H9 (cell line): ENCODE measurements at regions not wholly inside any gene's neighbourhood (a gene's known extent, or its start where the extent isn't known, plus 50 kb on each side); places are given as distances from the start of the nearest gene placed in this dataset.

Experiments used
- DNase-seq: peaks from one replicate; pipeline ENCODE4 v3.0.0-alpha.2; 2017
- H2AFZ ChIP-seq: one replicate; pipeline ENCODE4 v1.6.1; 2013; ENCODE audit warnings: mild to moderate bottlenecking, low read length, control low read depth, moderate library complexity
- H2AK5ac ChIP-seq: 2 replicates; pipeline ENCODE4 v1.6.1; 2013; ENCODE audit warnings: low read length, control low read depth, mixed read lengths; ENCODE audit not compliant: insufficient read length
- H2BK120ac ChIP-seq: one replicate; pipeline ENCODE4 v1.6.1; 2013; ENCODE audit warnings: low read depth, mild to moderate bottlenecking, low read length, control low read depth, inconsistent platforms; ENCODE audit not compliant: poor library complexity, severe bottlenecking
- H2BK12ac ChIP-seq: 2 replicates; pipeline ENCODE4 v1.6.1; 2013; ENCODE audit warnings: low read length, control low read depth, mixed read lengths, low read depth; ENCODE audit not compliant: insufficient read length
- H2BK15ac ChIP-seq: 2 replicates; pipeline ENCODE4 v1.6.1; 2013; ENCODE audit warnings: low read depth, low read length, control low read depth
- H2BK20ac ChIP-seq: one replicate; pipeline ENCODE4 v1.6.1; 2013; ENCODE audit warnings: low read depth, mild to moderate bottlenecking, low read length, control low read depth, inconsistent platforms; ENCODE audit not compliant: poor library complexity, severe bottlenecking
- H2BK5ac ChIP-seq: 2 replicates; pipeline ENCODE4 v1.6.1; 2013; ENCODE audit warnings: low read length, control low read depth, mixed read lengths; ENCODE audit not compliant: insufficient read length
- H3K14ac ChIP-seq: 2 replicates; pipeline ENCODE4 v1.6.1; 2013; ENCODE audit warnings: low read length, control low read depth; ENCODE audit not compliant: insufficient read depth
- H3K18ac ChIP-seq: 2 replicates; pipeline ENCODE4 v1.6.1; 2013; ENCODE audit warnings: low read depth, mild to moderate bottlenecking, mixed read lengths, low read length, control low read depth; ENCODE audit not compliant: insufficient read length
- H3K23ac ChIP-seq: 2 replicates; pipeline ENCODE4 v1.6.1; 2013; ENCODE audit warnings: low read length, control low read depth, mixed read lengths, low read depth; ENCODE audit not compliant: insufficient read length
- H3K23me2 ChIP-seq: 2 replicates; pipeline ENCODE4 v1.6.1; 2013; ENCODE audit warnings: low read depth, mild to moderate bottlenecking, mixed read lengths, low read length, control low read depth; ENCODE audit not compliant: insufficient read length, poor library complexity, severe bottlenecking
- H3K27ac ChIP-seq: 2 replicates; pipeline ENCODE4 v1.5.1; 2013; ENCODE audit warnings: low read length, control low read depth, mixed read lengths, low read depth; ENCODE audit not compliant: insufficient read length
- H3K27me3 ChIP-seq: 2 replicates; pipeline ENCODE4 v1.6.1; 2013; ENCODE audit warnings: low read length, control low read depth, inconsistent platforms; ENCODE audit not compliant: insufficient read depth
- H3K4ac ChIP-seq: 2 replicates; pipeline ENCODE4 v1.6.1; 2013; ENCODE audit warnings: low read depth, mild to moderate bottlenecking, control low read depth, inconsistent platforms, low read length, moderate library complexity
- H3K4me1 ChIP-seq: 2 replicates; pipeline ENCODE4 v1.6.1; 2013; ENCODE audit warnings: low read length, control low read depth, inconsistent platforms; ENCODE audit not compliant: insufficient read depth
- H3K4me2 ChIP-seq: 2 replicates; pipeline ENCODE4 v1.6.1; 2013; ENCODE audit warnings: low read length, control low read depth, mixed read lengths; ENCODE audit not compliant: insufficient read length, insufficient read depth
- H3K56ac ChIP-seq: 2 replicates; pipeline ENCODE4 v1.6.1; 2013; ENCODE audit warnings: low read depth, mild to moderate bottlenecking, mixed read lengths, low read length, control low read depth; ENCODE audit not compliant: insufficient read length
- H3K79me1 ChIP-seq: 2 replicates; pipeline ENCODE4 v1.6.1; 2013; ENCODE audit warnings: low read depth, mild to moderate bottlenecking, moderate library complexity, low read length, control low read depth, inconsistent platforms; ENCODE audit not compliant: insufficient read depth, poor library complexity, severe bottlenecking
- H3K79me2 ChIP-seq: 2 replicates; pipeline ENCODE4 v1.6.1; 2013; ENCODE audit warnings: low read length, control low read depth, inconsistent platforms; ENCODE audit not compliant: insufficient read depth
- H3K9ac ChIP-seq: 2 replicates; pipeline ENCODE4 v1.6.1; 2013; ENCODE audit warnings: low read length, control low read depth, mixed read lengths; ENCODE audit not compliant: insufficient read length; ENCODE audit errors: extremely low read depth
- H3K9me3 ChIP-seq: one replicate; pipeline ENCODE4 v1.6.1; 2013; ENCODE audit warnings: low read depth, low read length, inconsistent platforms; ENCODE audit not compliant: control insufficient read depth
- H3T11ph ChIP-seq: one replicate; pipeline ENCODE4 v1.6.1; 2013; ENCODE audit warnings: mild to moderate bottlenecking, low read length, control low read depth, inconsistent platforms
- H4K20me1 ChIP-seq: one replicate; pipeline ENCODE4 v1.6.1; 2013; ENCODE audit not compliant: control insufficient read depth, insufficient read length, insufficient read depth
- H4K5ac ChIP-seq: 2 replicates; pipeline ENCODE4 v1.6.1; 2013; ENCODE audit warnings: low read depth, mild to moderate bottlenecking, mixed read lengths, low read length, control low read depth; ENCODE audit not compliant: insufficient read length
- H4K8ac ChIP-seq: replicated peaks from 2 replicates; pipeline ENCODE4 v1.6.1; 2013; ENCODE audit warnings: low read length, control low read depth, mixed read lengths, low read depth; ENCODE audit not compliant: insufficient read length
- H4K91ac ChIP-seq: 2 replicates; pipeline ENCODE4 v1.6.1; 2013; ENCODE audit warnings: low read depth, mild to moderate bottlenecking, moderate library complexity, mixed read lengths, low read length, control low read depth; ENCODE audit not compliant: insufficient read length
- H3K27ac Mint-ChIP-seq, 3 experiments: 2 replicates in 2 of 3; 3 replicates in 1 of 3; pipeline ENCODE4 v1.8.0; 2020 to 2021; ENCODE audit warnings: mixed read lengths in 3 of 3, mild to moderate bottlenecking in 1 of 3, moderate library complexity in 1 of 3
- H3K27me3 Mint-ChIP-seq: 2 replicates; pipeline ENCODE4 v1.8.0; 2021; ENCODE audit warnings: low read depth, mild to moderate bottlenecking, moderate library complexity, mixed read lengths
- H3K36me3 Mint-ChIP-seq, 3 experiments: 2 replicates in 2 of 3; 3 replicates in 1 of 3; pipeline ENCODE4 v1.8.0; 2020 to 2021; ENCODE audit warnings: low read depth in 3 of 3, mixed read lengths in 3 of 3; ENCODE audit not compliant: insufficient read depth in 1 of 3
- H3K4me1 Mint-ChIP-seq, 2 experiments: 2 replicates each; pipeline ENCODE4 v1.8.0; 2020; ENCODE audit warnings: mixed read lengths in 2 of 2
- H3K4me3 Mint-ChIP-seq, 2 experiments: 2 replicates in 1 of 2; 3 replicates in 1 of 2; pipeline ENCODE4 v1.8.0; 2020 to 2021; ENCODE audit warnings: mild to moderate bottlenecking in 2 of 2, mixed read lengths in 2 of 2, moderate library complexity in 1 of 2
- H3K9me3 Mint-ChIP-seq, 2 experiments: 2 replicates in 1 of 2; 3 replicates in 1 of 2; pipeline ENCODE4 v1.8.0; 2020; ENCODE audit warnings: mild to moderate bottlenecking in 2 of 2, mixed read lengths in 2 of 2, moderate library complexity in 1 of 2
- WGBS: extraction: QIAGEN DNeasy Blood & Tissue Kit; methylation state at CpG from one replicate; pipeline ENCODE4 v1.1.7; 2013; ENCODE audit warnings: missing lambda C conversion rate, low lambda C conversion rate, mixed read lengths; ENCODE audit not compliant: insufficient read length; ENCODE audit errors: extremely low coverage; 5-methylcytosine and 5-hydroxymethylcytosine counted together
- TF ChIP-seq, protein P1 (sequence below): fragments of 200-600 bp; sonication (generic); conservative IDR thresholded peaks from 3 replicates; pipeline ENCODE4 v1.8.0; 2021; ENCODE audit warnings: antibody characterized with exemption, mild to moderate bottlenecking

DNA sequence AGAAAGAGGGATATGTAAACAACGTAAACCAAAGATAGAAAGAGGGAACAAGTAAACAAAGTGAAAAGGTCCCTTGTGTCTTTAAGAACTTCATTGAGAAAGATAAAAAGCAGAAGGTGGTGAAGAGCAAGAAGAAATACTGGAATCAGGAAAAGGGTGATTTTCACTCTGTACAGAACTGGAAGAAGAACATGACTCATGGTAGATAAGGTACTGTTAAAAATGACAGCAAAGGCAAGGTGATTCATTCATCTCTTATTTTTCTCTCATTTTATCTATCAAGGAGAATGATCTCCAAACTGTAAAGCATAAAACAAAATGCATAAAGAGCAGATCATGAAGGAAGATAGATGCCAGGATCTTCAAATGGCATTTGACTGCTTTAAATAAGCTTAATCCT is 724.6 kb upstream of the CELF4 start:
- no peak overlapping the region for H3K4me3 Mint-ChIP-seq
- WGBS, result no CpG with 5 or more reads among the region's 1 CpG
- H3K23ac ChIP-seq, result no peak overlapping the region

More for the DNA sequence above, 724.6 kb upstream of the CELF4 start:
- H2BK12ac ChIP-seq, result no peak overlapping the region
- H3K18ac ChIP-seq, result no peak overlapping the region
- TF ChIP-seq, protein P1, sequence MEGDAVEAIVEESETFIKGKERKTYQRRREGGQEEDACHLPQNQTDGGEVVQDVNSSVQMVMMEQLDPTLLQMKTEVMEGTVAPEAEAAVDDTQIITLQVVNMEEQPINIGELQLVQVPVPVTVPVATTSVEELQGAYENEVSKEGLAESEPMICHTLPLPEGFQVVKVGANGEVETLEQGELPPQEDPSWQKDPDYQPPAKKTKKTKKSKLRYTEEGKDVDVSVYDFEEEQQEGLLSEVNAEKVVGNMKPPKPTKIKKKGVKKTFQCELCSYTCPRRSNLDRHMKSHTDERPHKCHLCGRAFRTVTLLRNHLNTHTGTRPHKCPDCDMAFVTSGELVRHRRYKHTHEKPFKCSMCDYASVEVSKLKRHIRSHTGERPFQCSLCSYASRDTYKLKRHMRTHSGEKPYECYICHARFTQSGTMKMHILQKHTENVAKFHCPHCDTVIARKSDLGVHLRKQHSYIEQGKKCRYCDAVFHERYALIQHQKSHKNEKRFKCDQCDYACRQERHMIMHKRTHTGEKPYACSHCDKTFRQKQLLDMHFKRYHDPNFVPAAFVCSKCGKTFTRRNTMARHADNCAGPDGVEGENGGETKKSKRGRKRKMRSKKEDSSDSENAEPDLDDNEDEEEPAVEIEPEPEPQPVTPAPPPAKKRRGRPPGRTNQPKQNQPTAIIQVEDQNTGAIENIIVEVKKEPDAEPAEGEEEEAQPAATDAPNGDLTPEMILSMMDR, result no peak
- no peak overlapping the region for H3K4ac ChIP-seq
- no peak overlapping the region for H2BK5ac ChIP-seq
- no peaks in the 10 kb centered on the region for H3K36me3 Mint-ChIP-seq
- no peak overlapping the region for H3K4me2 ChIP-seq
- H3K14ac ChIP-seq, result no peak overlapping the region
- H3K79me2 ChIP-seq, result no peaks in the 10 kb centered on the region
- no peaks in the 10 kb centered on the region for H3K9me3 ChIP-seq
- H4K5ac ChIP-seq, result no peak overlapping the region
- no peak overlapping the region for H3K27ac ChIP-seq
- no peaks in the 10 kb centered on the region for H3K23me2 ChIP-seq
- no peak overlapping the region for H3T11ph ChIP-seq
- H4K8ac ChIP-seq, result no peak overlapping the region
- DNase-seq, result no peak
- no peak overlapping the region for H2BK20ac ChIP-seq
- H3K4me1 Mint-ChIP-seq, result no peaks in the 10 kb centered on the region
- no peak overlapping the region for H3K9ac ChIP-seq
- H3K56ac ChIP-seq, result no peak overlapping the region
- no peak overlapping the region for H2AK5ac ChIP-seq
- H2AFZ ChIP-seq, result no peak overlapping the region
- H3K79me1 ChIP-seq, result no peaks in the 10 kb centered on the region
- no peaks in the 10 kb centered on the region for H3K9me3 Mint-ChIP-seq
- H3K27me3 Mint-ChIP-seq, result no peaks in the 10 kb centered on the region
- no peak overlapping the region for H2BK120ac ChIP-seq
- H3K27ac Mint-ChIP-seq, result no peak overlapping the region
- H4K91ac ChIP-seq, result no peak overlapping the region
- no peaks in the 10 kb centered on the region for H4K20me1 ChIP-seq
- H3K27me3 ChIP-seq, result no peaks in the 10 kb centered on the region
- H2BK15ac ChIP-seq, result no peak overlapping the region
- no peaks in the 10 kb centered on the region for H3K4me1 ChIP-seq
